PC-3 (cell line): ENCODE measurements at regions not wholly inside any gene's neighbourhood (a gene's known extent, or its start where the extent isn't known, plus 50 kb on each side); places are given as distances from the start of the nearest gene placed in this dataset.

Experiments
- ATAC-seq: fragments of 200-7000 bp; cut with Tn5 transposase; 2 replicates; pipeline ENCODE4 v1.9.1; 2020; ENCODE audit warnings: mild to moderate bottlenecking, moderate library complexity
- BruUV-seq: library from RNA; stranded (reverse); fragments of 400-500 nt; replicated peaks from 2 replicates; lab custom pipeline; 2021; lab: Mats Ljungman, UMichigan
- CTCF ChIA-PET: fragments of 300-600 bp; sonication (Branson Sonifier 250); formaldehyde crosslinking; loops from one replicate; lab custom pipeline; 2022; ENCODE audit warnings: antibody characterized with exemption; lab: Charles Lee
- POLR2A ChIA-PET: fragments of 300-600 bp; sonication (Branson Sonifier 250); formaldehyde crosslinking; loops from one replicate; lab custom pipeline; 2022; ENCODE audit warnings: antibody characterized with exemption; ENCODE audit not compliant: unreplicated experiment; lab: Charles Lee
- DNase-seq: peaks from one replicate; pipeline ENCODE4 v3.0.0-alpha.2; 2015
- H2AFZ ChIP-seq: fragments of 300-600 bp; sonication (generic); 2 replicates; pipeline ENCODE4 v1.6.0; 2016; ENCODE audit warnings: antibody characterized with exemption, low read length
- H3F3A ChIP-seq: fragments of 300-600 bp; sonication (generic); one replicate; pipeline ENCODE4 v1.6.0; 2017; ENCODE audit warnings: antibody characterized with exemption, low read length, control low read depth, mild to moderate bottlenecking; ENCODE audit not compliant: unreplicated experiment
- H3K27ac ChIP-seq: fragments of 300-600 bp; sonication (generic); 2 replicates; pipeline ENCODE4 v1.5.1; 2016; ENCODE audit warnings: mild to moderate bottlenecking, low read length
- H3K27me3 ChIP-seq: fragments of 300-600 bp; sonication (generic); 2 replicates; pipeline ENCODE4 v1.6.1; 2016; ENCODE audit warnings: low read length, mixed read lengths
- H3K36me3 ChIP-seq: fragments of 300-600 bp; sonication (generic); 2 replicates; pipeline ENCODE4 v1.6.1; 2016; ENCODE audit warnings: low read depth, mixed run types, low read length, mixed read lengths
- H3K4me1 ChIP-seq: fragments of 300-600 bp; sonication (generic); 2 replicates; pipeline ENCODE4 v1.5.1; 2016; ENCODE audit warnings: low read length; ENCODE audit not compliant: insufficient read depth
- H3K4me2 ChIP-seq: fragments of 300-600 bp; sonication (generic); 2 replicates; pipeline ENCODE4 v1.6.0; 2016; ENCODE audit warnings: low read length
- H3K4me3 ChIP-seq: fragments of 300-600 bp; sonication (generic); 2 replicates; pipeline ENCODE4 v1.5.1; 2016; ENCODE audit warnings: mild to moderate bottlenecking, low read length, mixed read lengths
- H3K79me2 ChIP-seq: fragments of 300-600 bp; sonication (generic); 2 replicates; pipeline ENCODE4 v1.6.1; 2017; ENCODE audit warnings: low read length, mixed read lengths
- H3K9ac ChIP-seq: fragments of 300-600 bp; sonication (generic); 2 replicates; pipeline ENCODE4 v1.6.0; 2016; ENCODE audit warnings: mild to moderate bottlenecking, low read length
- H3K9me2 ChIP-seq: fragments of 300-600 bp; sonication (generic); replicated peaks from 2 replicates; pipeline ENCODE4 v1.6.1; 2016; ENCODE audit warnings: mixed run types, low read length, mixed read lengths
- H3K9me3 ChIP-seq: fragments of 300-600 bp; sonication (generic); 2 replicates; pipeline ENCODE4 v1.6.1; 2016; ENCODE audit warnings: low read length, mixed read lengths
- H4K20me1 ChIP-seq: fragments of 300-600 bp; sonication (generic); 2 replicates; pipeline ENCODE4 v1.6.1; 2016; ENCODE audit warnings: low read length, mixed read lengths
- EZH2 ChIP-seq: fragments of 300-600 bp; sonication (generic); IDR thresholded peaks from one replicate; pipeline ENCODE4 v1.6.1; 2017; ENCODE audit warnings: antibody characterized with exemption, mild to moderate bottlenecking, low read length; ENCODE audit not compliant: unreplicated experiment
- EZH2phosphoT487 ChIP-seq: fragments of 300-600 bp; sonication (generic); IDR thresholded peaks from 2 replicates; pipeline ENCODE4 v1.6.1; 2018; ENCODE audit warnings: mild to moderate bottlenecking, antibody characterized with exemption, low read length, borderline replicate concordance
- intact Hi-C: fragments of 100-400 bp; cut with micrococcal nuclease; formaldehyde crosslinking; loops from 2 replicates; pipeline ENCODE4 v1.9.0; 2023
- TF ChIP-seq, protein P1 (sequence below): fragments of 300-600 bp; sonication (generic); conservative IDR thresholded peaks from 2 replicates; pipeline ENCODE4 v1.5.1; 2017; ENCODE audit warnings: antibody characterized with exemption, low read depth, mild to moderate bottlenecking, low read length

DNA sequence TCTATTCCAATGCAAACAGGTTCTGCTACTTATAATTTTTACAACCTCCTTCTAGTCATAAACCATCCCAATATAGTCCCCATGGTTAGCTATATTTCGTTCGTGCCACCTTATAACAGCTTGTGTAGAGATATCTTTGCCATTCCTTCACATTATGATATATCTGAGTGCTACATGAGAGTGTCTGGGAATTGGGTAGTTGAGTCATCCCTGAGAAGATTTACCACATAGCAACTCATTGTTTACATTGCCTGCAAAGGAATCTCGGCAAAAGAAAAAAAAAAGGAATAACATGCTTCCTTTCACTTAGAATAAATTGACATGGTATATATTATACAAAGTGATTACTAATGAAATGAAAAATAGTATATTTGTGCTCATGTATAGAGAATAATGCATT, 86.0 kb upstream of the VGLL3 start:
- Histone ChIP-seq H3K27me3 (no peaks in the 10 kb centered on the region), H4K20me1 (no peaks in the 10 kb centered on the region), H3K9me3 (no peaks in the 10 kb centered on the region), H3F3A (no peaks in the 10 kb centered on the region), H3K36me3 (no peaks in the 10 kb centered on the region), H3K4me2 (peak overlapping the region; percentile 58), H3K4me1 (peaks cover 12% of the 10 kb centered on the region), H2AFZ (no peak overlapping the region), H3K9me2 (no peaks in the 10 kb centered on the region), H3K4me3 (0 out of 2 replicates have a peak overlapping the region, but pooled peaks have one; percentile 4), H3K9ac (no peak overlapping the region), H3K27ac (peak overlapping the region; percentile 15; the same call in 1 of the 2 replicates), H3K79me2 (no peaks in the 10 kb centered on the region)
- POLR2A ChIA-PET = interaction anchor here (0.6 kb wide), 1 partner anchor 41 kb away, joined by 5 read pairs; no protein-coding TSS in a partner anchor
- no TSS peak for BruUV-seq
- TF ChIP-seq EZH2 (no peak), EZH2phosphoT487 (no peak)
- TF ChIP-seq, protein P1, sequence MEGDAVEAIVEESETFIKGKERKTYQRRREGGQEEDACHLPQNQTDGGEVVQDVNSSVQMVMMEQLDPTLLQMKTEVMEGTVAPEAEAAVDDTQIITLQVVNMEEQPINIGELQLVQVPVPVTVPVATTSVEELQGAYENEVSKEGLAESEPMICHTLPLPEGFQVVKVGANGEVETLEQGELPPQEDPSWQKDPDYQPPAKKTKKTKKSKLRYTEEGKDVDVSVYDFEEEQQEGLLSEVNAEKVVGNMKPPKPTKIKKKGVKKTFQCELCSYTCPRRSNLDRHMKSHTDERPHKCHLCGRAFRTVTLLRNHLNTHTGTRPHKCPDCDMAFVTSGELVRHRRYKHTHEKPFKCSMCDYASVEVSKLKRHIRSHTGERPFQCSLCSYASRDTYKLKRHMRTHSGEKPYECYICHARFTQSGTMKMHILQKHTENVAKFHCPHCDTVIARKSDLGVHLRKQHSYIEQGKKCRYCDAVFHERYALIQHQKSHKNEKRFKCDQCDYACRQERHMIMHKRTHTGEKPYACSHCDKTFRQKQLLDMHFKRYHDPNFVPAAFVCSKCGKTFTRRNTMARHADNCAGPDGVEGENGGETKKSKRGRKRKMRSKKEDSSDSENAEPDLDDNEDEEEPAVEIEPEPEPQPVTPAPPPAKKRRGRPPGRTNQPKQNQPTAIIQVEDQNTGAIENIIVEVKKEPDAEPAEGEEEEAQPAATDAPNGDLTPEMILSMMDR = no peak
- intact Hi-C loops = no loop called here
- ATAC-seq (peak; percentile 100), DNase-seq (peak; percentile 87)
- CTCF ChIA-PET = no interaction called here

- H3K9me3 ChIP-seq = no peaks in the 10 kb centered on the region
- H3K79me2 ChIP-seq = no peaks in the 10 kb centered on the region
- no peaks in the 10 kb centered on the region for H3F3A ChIP-seq
- H3K27ac ChIP-seq = no peak overlapping the region
- no peaks in the 10 kb centered on the region for H3K27me3 ChIP-seq
- ChIA-PET POLR2A (no interaction called here), CTCF (no interaction called here)
- ATAC-seq (no peak), DNase-seq (no peak)
- no peak overlapping the region for H3K4me2 ChIP-seq
- no peaks in the 10 kb centered on the region for H4K20me1 ChIP-seq
- intact Hi-C loops = no loop called here
- no peak overlapping the region for H3K9ac ChIP-seq
- no peaks in the 10 kb centered on the region for H3K36me3 ChIP-seq
- no peak for TF ChIP-seq EZH2
- no peak for TF ChIP-seq EZH2phosphoT487
- TF ChIP-seq, protein P1 = no peak
- H2AFZ ChIP-seq = no peak overlapping the region
- peaks cover 12% of the 10 kb centered on the region for H3K4me1 ChIP-seq
- H3K9me2 ChIP-seq = no peaks in the 10 kb centered on the region
- no peak overlapping the region for H3K4me3 ChIP-seq
- no TSS peak for BruUV-seq
Measured at GRCh38 chr3:87073496-87074145, 82.7 kb upstream of the VGLL3 start.

DNA sequence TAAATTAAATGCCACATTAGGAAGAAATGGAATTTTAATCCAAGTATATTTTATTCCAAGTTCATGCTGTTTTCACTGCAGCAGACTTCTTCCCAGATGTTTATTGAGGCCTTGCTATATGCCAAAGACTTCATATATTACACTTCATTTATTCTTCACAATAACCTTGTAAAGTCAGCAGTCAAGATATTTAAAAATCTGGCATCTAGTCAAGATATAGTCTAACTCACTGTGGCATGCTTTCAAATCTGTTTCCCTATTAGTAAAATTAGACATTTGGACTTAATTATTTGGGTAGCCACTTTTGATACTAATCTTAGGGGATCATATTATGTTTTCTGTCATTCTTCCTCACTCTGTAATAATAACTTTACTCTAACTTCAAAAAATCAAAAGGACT, 81.5 kb upstream of the VGLL3 start:
- Histone ChIP-seq H3K36me3 (no peaks in the 10 kb centered on the region), H3K4me3 (no peak overlapping the region), H3F3A (no peaks in the 10 kb centered on the region), H3K4me2 (no peak overlapping the region), H3K9ac (no peak overlapping the region), H3K79me2 (no peaks in the 10 kb centered on the region), H4K20me1 (no peaks in the 10 kb centered on the region), H3K27ac (no peak overlapping the region), H3K4me1 (peaks cover 8% of the 10 kb centered on the region), H2AFZ (no peak overlapping the region), H3K9me3 (no peaks in the 10 kb centered on the region), H3K9me2 (no peaks in the 10 kb centered on the region), H3K27me3 (no peaks in the 10 kb centered on the region)
- intact Hi-C loops = no loop called here
- ChIA-PET CTCF (no interaction called here), POLR2A (no interaction called here)
- TF ChIP-seq, protein P1 = no peak
- TF ChIP-seq EZH2 (no peak), EZH2phosphoT487 (no peak)
- no peak for DNase-seq
- no TSS peak for BruUV-seq
- no peak for ATAC-seq
